Transverse colon (tissue), 4 donors: ENCODE measurements at regions not wholly inside any gene's neighbourhood (a gene's known extent, or its start where the extent isn't known, plus 50 kb on each side); places are given as distances from the start of the nearest gene placed in this dataset.

Experiments
- DNase-seq: peaks from one replicate; pipeline ENCODE4 v3.0.0-alpha.2; 2019
- H3K27ac ChIP-seq, 4 donors: fragments of 200-600 bp; sonication (generic); 2 replicates each; pipeline ENCODE4 v1.5.1; 2016 to 2018; ENCODE audit warnings: inconsistent platforms in 4 of 4
- H3K27me3 ChIP-seq: fragments of 200-600 bp; sonication (generic); 2 replicates; pipeline ENCODE4 v1.5.1; 2017; ENCODE audit warnings: inconsistent platforms
- H3K36me3 ChIP-seq, 4 donors: fragments of 200-600 bp; sonication (generic); 2 replicates each; pipeline ENCODE4 v1.5.1; 2017 to 2019; ENCODE audit warnings: inconsistent platforms in 4 of 4
- H3K4me1 ChIP-seq, 4 donors: fragments of 200-600 bp; sonication (generic); 2 replicates each; pipeline ENCODE4 v1.5.1; 2017 to 2020; ENCODE audit warnings: inconsistent platforms in 4 of 4
- H3K4me3 ChIP-seq, 4 donors: fragments of 200-600 bp; sonication (generic); 1 replicate in 1 of 4; 2 replicates in 3 of 4; pipeline versions ENCODE4 v1.5.1 to v1.6.1; 2017 to 2019; ENCODE audit warnings: inconsistent platforms in 4 of 4
- H3K9me3 ChIP-seq, 2 donors: fragments of 200-600 bp; sonication (generic); 2 replicates each; pipeline ENCODE4 v1.5.1; 2017 to 2019; ENCODE audit warnings: inconsistent platforms in 2 of 2
- CTCF ChIP-seq, 5 experiments: fragments of 200-600 bp in 3 of 5; fragments of 450-650 bp in 2 of 5; sonication (generic) in 3 of 5; IDR thresholded peaks; 1 replicate in 2 of 5; 2 replicates in 3 of 5; pipeline ENCODE4 v1.5.1; 2016 to 2017; ENCODE audit warnings: antibody characterized with exemption in 5 of 5, inconsistent platforms in 3 of 5, mild to moderate bottlenecking in 2 of 5, moderate library complexity in 1 of 5
- EP300 ChIP-seq: sonication (generic); formaldehyde crosslinking; IDR thresholded peaks from one replicate; pipeline ENCODE4 v1.6.1; 2017; ENCODE audit warnings: antibody characterized with exemption, low read depth
- POLR2A ChIP-seq: fragments of 450-650 bp; IDR thresholded peaks from one replicate; pipeline ENCODE4 v1.6.1; 2016; ENCODE audit warnings: antibody characterized with exemption, mild to moderate bottlenecking, moderate library complexity
- POLR2AphosphoS5 ChIP-seq, 3 donors: sonication (generic); formaldehyde crosslinking; IDR thresholded peaks; one replicate each; pipeline ENCODE4 v1.6.1; 2016; ENCODE audit warnings: antibody characterized with exemption in 3 of 3
- WGBS, 2 donors: methylation state at CpG; one replicate each; pipeline ENCODE4 v1.1.5; 2018; ENCODE audit warnings: low coverage in 1 of 2; 5-methylcytosine and 5-hydroxymethylcytosine counted together
- in situ Hi-C, 4 donors: fragments of 200-750 bp; cut with MboI; loops; one replicate each; pipeline versions ENCODE4 v1.15.0 to v1.15.1; 2017; ENCODE audit warnings: low sequenced_read_pairs in 3 of 4, low pct_ligation_motif_present in 1 of 4, low pct_unique_long_range_greater_than_20kb in 1 of 4
- intact Hi-C: fragments of 100-400 bp; cut with DNase I; formaldehyde crosslinking; loops from one replicate; pipeline ENCODE4 v1.15.1; 2023; ENCODE audit warnings: low total_unique reads

GRCh38 chr10:94104316-94105000 lies 110.7 kb downstream of the PLCE1 start:
- Histone ChIP-seq H3K9me3 (no peaks in the 10 kb centered on the region), H3K4me1 (peaks cover 0 to 5% (median 0%) of the 10 kb centered on the region in 4 donors), H3K36me3 (no peaks in the 10 kb centered on the region), H3K4me3 (no peak overlapping the region), H3K27me3 (no peaks in the 10 kb centered on the region), H3K27ac (peak overlapping the region in 1 of 4 donors; percentile 6)
- TF ChIP-seq POLR2A (no peak), CTCF (IDR thresholded peaks at IDR 0.05) (no peak), EP300 (no peak), POLR2AphosphoS5 (IDR thresholded peaks at IDR 0.05) (no peak)
- intact Hi-C loops, result no loop called here
- no peak for DNase-seq
- 67 to 75% methylated on average over 6 to 7 of the region's 7 CpGs for WGBS, 2 donors
- in situ Hi-C loops, result no loop called here

- intact Hi-C loops, result no loop called here
- WGBS, 2 donors, result 83 to 84% methylated on average over 2 to 3 of the region's 3 CpGs
- Histone ChIP-seq H3K27ac (no peak overlapping the region), H3K9me3 (no peaks in the 10 kb centered on the region), H3K36me3 (no peaks in the 10 kb centered on the region), H3K4me3 (no peak overlapping the region), H3K4me1 (peaks cover 0 to 5% (median 0%) of the 10 kb centered on the region in 4 donors), H3K27me3 (no peaks in the 10 kb centered on the region)
- TF ChIP-seq CTCF (IDR thresholded peaks at IDR 0.05), result no peak
- no peak for TF ChIP-seq POLR2AphosphoS5 (IDR thresholded peaks at IDR 0.05)
- TF ChIP-seq EP300, result no peak
- no peak for TF ChIP-seq POLR2A
- no peak for DNase-seq
- in situ Hi-C loops, result no loop called here
Measured at GRCh38 chr10:94105226-94105625, 111.5 kb downstream of the PLCE1 start.

GRCh38 chr10:94107191-94107590 lies 113.5 kb downstream of the PLCE1 start:
- no peak for TF ChIP-seq POLR2AphosphoS5 (IDR thresholded peaks at IDR 0.05)
- no peak for TF ChIP-seq POLR2A
- no peak for TF ChIP-seq CTCF (IDR thresholded peaks at IDR 0.05)
- TF ChIP-seq EP300, result no peak
- DNase-seq, result no peak
- Histone ChIP-seq H3K27me3 (no peaks in the 10 kb centered on the region), H3K4me3 (no peak overlapping the region), H3K27ac (no peak overlapping the region), H3K36me3 (no peaks in the 10 kb centered on the region), H3K9me3 (no peaks in the 10 kb centered on the region), H3K4me1 (peaks cover 0 to 9% (median 2%) of the 10 kb centered on the region in 4 donors)
- in situ Hi-C loops, result no loop called here
- WGBS, 2 donors, result 43% methylated on average over 2 of the region's 2 CpGs
- intact Hi-C loops, result no loop called here

GRCh38 chr10:94108200-94108599 lies 114.5 kb downstream of the PLCE1 start:
- Histone ChIP-seq H3K36me3 (no peaks in the 10 kb centered on the region), H3K4me1 (peaks cover 0 to 9% (median 2%) of the 10 kb centered on the region in 4 donors), H3K4me3 (no peak overlapping the region), H3K9me3 (no peaks in the 10 kb centered on the region), H3K27me3 (no peaks in the 10 kb centered on the region), H3K27ac (no peak overlapping the region)
- no peak for DNase-seq
- in situ Hi-C loops, result no loop called here
- WGBS, 2 donors, result 80% methylated on average over 2 of the region's 2 CpGs; no CpG with 5 or more reads in 1 of the 2 donors
- intact Hi-C loops, result no loop called here
- TF ChIP-seq CTCF (IDR thresholded peaks at IDR 0.05) (no peak), POLR2A (no peak), EP300 (no peak), POLR2AphosphoS5 (IDR thresholded peaks at IDR 0.05) (no peak)
